D721Med (cell line): ENCODE measurements at regions not wholly inside any gene's neighbourhood (a gene's known extent, or its start where the extent isn't known, plus 50 kb on each side); places are given as distances from the start of the nearest gene placed in this dataset.

Experiments
- DNase-seq: peaks from one replicate; pipeline ENCODE4 v3.0.0; 2011; ENCODE audit warnings: low spot score; ENCODE audit not compliant: insufficient read length
- FAIRE-seq: peaks from 2 replicates; lab custom pipeline; 2011; peaks lifted over from hg19 to GRCh38; lab: Jason Lieb, UNC
- CTCF ChIP-seq: IDR thresholded peaks from 2 replicates; pipeline ENCODE4 v1.5.1; 2012; ENCODE audit warnings: mild to moderate bottlenecking, control low read depth; ENCODE audit not compliant: insufficient read depth; ENCODE audit errors: missing control alignments

DNA sequence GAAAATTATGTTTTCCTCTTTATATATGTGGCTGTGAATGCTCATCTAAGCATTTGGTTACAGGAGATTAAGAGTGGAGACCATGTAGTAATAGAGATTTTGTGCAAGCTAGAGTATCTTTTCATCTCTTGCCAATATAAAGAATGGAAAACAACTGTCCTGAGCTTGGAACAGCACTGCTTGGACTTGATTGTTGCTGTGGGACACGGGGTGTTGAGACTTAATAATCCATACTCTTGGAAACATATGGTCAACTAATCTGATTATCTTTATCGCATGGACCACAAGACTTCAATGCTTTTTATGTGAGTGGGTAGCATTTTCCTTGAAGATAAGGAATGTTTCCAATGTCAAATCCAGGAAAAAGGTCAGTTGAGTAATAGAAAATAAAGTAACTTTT is 806.3 kb downstream of the DIPK2A start:
- no peak for TF ChIP-seq CTCF
- no peak for DNase-seq
- FAIRE-seq: peak; percentile 99

DNA sequence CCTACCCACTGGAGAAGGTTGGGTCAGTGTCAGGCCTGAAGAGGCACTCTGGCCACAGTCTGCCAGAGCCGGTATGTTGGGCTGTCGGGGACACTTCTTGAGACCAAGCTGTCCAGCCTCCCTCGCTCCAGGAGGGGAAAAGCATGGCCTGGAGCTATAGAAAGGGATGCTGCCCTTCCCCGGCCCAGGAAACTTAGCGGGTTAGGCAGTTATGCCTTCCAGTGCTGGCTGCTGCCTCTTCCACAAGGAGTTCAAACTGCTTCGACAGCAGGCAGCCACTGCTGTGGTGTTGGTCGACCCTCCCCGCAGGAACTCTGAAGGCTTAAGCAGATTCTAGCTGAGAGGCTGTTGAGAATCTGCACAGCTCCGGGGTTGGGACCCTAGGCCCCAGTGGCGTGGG is 819.4 kb downstream of the DIPK2A start:
- no peak for TF ChIP-seq CTCF
- FAIRE-seq (no peak), DNase-seq (no peak)

DNA sequence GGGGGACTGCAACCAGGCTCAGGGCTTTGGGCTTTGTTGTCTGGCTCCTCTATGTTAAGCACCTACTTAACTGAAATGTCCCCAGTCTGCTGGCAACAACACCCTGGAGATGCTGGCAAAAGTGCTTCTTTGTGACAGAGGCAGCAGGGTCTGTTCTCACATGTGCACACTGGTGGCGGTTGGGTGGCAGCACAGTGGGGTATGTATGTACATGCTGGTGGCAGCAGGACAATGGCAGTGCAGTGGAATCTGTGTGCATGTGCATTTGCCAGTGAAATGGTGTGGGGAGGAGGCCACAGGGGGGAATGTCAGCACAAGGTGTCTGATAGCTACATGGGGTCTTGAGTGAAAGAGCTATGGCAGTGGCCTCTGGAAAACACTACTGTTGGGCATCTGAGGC is 830.3 kb downstream of the DIPK2A start:
- no peak for TF ChIP-seq CTCF
- DNase-seq (no peak), FAIRE-seq (no peak)

GRCh38 chr3:144809380-144809779 is 837.8 kb downstream of the DIPK2A start:
- no peak for TF ChIP-seq CTCF
- FAIRE-seq (no peak), DNase-seq (no peak)

DNA sequence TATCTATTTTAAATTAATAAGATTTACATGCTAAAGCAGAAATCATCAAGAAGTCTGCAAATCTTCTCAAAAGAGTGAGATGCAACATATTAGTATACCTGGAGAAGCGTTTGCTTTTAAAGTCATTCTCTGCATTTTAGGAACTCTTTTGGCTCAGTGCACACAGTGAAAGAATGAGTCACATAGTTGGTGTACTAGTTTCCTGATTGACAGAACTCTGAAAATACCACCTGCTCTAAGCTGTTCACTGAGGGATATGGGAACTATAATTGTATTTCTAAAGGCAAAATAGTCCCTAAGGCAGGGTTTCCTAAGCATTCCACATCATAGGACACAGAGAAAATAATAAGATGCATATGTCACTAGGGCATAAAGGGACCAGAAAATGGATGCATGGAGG is 838.5 kb downstream of the DIPK2A start:
- TF ChIP-seq CTCF: no peak
- DNase-seq: no peak
- no peak for FAIRE-seq

DNA sequence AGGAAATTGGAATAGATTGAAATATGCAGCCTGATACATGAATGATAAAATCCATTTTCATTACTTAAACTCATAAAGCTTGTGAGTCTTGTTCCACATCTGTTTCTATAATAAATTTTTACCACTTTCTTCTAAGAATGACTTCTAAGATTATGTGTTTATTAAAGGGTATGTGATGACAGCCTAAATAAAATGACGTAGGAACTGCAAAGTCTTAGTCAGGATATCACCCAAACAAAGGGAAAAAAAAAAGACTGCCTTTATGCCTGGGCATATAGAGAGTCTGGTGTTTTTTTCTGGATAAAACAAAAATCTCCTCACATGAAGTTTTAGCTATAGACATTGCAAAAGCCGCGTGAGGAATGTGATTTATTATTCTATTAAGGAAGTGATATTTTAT is 844.0 kb downstream of the DIPK2A start:
- no peak for TF ChIP-seq CTCF
- FAIRE-seq: no peak
- DNase-seq: no peak

DNA sequence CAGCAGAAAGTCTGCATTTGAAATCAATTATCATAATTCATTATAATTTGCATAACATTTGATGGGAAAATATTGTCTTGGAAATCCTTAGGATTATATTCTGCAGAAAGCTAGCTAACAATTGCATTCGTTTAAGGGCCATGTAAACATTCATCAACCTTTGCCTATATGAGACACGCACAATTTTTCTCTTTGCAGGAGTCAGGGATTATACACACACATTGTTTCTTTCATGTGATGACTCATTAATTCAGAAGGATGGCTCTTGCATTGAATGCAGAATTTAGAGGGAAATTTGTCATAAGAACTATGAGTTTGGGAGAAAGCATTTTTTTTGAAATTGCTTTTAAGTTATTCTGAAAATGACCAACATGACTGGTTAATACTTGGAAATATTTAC is 844.7 kb downstream of the DIPK2A start:
- DNase-seq (no peak), FAIRE-seq (peak; percentile 60)
- no peak for TF ChIP-seq CTCF
